Stomach smooth muscle (tissue), 2 donors: ENCODE measurements at regions not wholly inside any gene's neighbourhood (a gene's known extent, or its start where the extent isn't known, plus 50 kb on each side); places are given as distances from the start of the nearest gene placed in this dataset.

ENCODE experiments used
- H3K27ac ChIP-seq: one replicate; pipeline ENCODE4 v1.7.0; 2013; ENCODE audit warnings: mild to moderate bottlenecking, low read length, inconsistent platforms
- H3K27me3 ChIP-seq, 2 donors: one replicate each; pipeline ENCODE4 v1.7.0; 2013; ENCODE audit warnings: low read length in 2 of 2; ENCODE audit not compliant: insufficient read depth in 2 of 2, control insufficient read depth in 1 of 2
- H3K36me3 ChIP-seq, 2 donors: one replicate each; pipeline ENCODE4 v1.7.0; 2013; ENCODE audit warnings: low read length in 2 of 2; ENCODE audit not compliant: control insufficient read depth in 2 of 2, insufficient read depth in 2 of 2
- H3K4me1 ChIP-seq: one replicate; pipeline ENCODE4 v1.7.0; 2013; ENCODE audit warnings: low read length; ENCODE audit not compliant: control insufficient read depth, insufficient read depth
- H3K4me3 ChIP-seq, 2 donors: one replicate each; pipeline ENCODE4 v1.7.0; 2013; ENCODE audit warnings: low read length in 2 of 2
- H3K9ac ChIP-seq, 2 donors: one replicate each; pipeline ENCODE4 v1.7.0; 2013; ENCODE audit warnings: low read length in 2 of 2, mild to moderate bottlenecking in 1 of 2
- H3K9me3 ChIP-seq, 2 donors: one replicate each; pipeline ENCODE4 v1.7.0; 2013; ENCODE audit warnings: low read length in 2 of 2; ENCODE audit not compliant: control insufficient read depth in 2 of 2
- donor health status: healthy.
- donor health status: Pancreatic carcinoma.

GRCh38 chr3:168453623-168454022 lies 357.9 kb upstream of the GOLIM4 start:
- no peak overlapping the region for H3K27ac ChIP-seq
- no peaks in the 10 kb centered on the region for H3K9me3 ChIP-seq
- no peaks in the 10 kb centered on the region for H3K27me3 ChIP-seq
- no peaks in the 10 kb centered on the region for H3K36me3 ChIP-seq
- no peak overlapping the region for H3K4me3 ChIP-seq
- H3K4me1 ChIP-seq, result no peaks in the 10 kb centered on the region
- no peak overlapping the region for H3K9ac ChIP-seq

DNA sequence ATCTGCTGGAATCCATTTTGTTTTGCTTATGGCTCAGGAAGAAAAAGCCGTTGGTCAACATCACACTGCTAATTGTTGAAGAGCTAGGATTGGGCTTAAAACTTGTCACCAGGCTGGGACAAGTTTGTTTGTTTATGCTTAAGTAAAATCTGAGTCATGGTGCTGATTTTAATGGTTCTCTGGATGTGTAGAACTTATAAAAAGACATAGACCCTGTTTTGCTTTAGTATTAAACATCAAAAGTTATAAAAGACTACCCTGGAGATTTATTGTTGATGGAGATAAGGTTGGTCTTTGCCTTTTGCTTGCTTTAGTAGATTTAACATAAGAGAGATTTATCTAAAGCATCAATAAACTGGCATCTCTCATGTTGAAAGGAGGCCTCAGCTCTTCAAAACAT lies 348.2 kb upstream of the GOLIM4 start:
- Histone ChIP-seq H3K4me1 (no peaks in the 10 kb centered on the region), H3K9me3 (no peaks in the 10 kb centered on the region), H3K4me3 (no peak overlapping the region), H3K27ac (no peak overlapping the region), H3K36me3 (no peaks in the 10 kb centered on the region), H3K9ac (no peak overlapping the region), H3K27me3 (no peaks in the 10 kb centered on the region)

- H3K27me3 ChIP-seq, result no peaks in the 10 kb centered on the region
- H3K36me3 ChIP-seq, result no peaks in the 10 kb centered on the region
- no peak overlapping the region for H3K4me3 ChIP-seq
- no peaks in the 10 kb centered on the region for H3K9me3 ChIP-seq
- H3K9ac ChIP-seq, result no peak overlapping the region
- no peaks in the 10 kb centered on the region for H3K4me1 ChIP-seq
- H3K27ac ChIP-seq, result no peak overlapping the region
Observed at GRCh38 chr3:168442502-168442901, 346.8 kb upstream of the GOLIM4 start.

DNA sequence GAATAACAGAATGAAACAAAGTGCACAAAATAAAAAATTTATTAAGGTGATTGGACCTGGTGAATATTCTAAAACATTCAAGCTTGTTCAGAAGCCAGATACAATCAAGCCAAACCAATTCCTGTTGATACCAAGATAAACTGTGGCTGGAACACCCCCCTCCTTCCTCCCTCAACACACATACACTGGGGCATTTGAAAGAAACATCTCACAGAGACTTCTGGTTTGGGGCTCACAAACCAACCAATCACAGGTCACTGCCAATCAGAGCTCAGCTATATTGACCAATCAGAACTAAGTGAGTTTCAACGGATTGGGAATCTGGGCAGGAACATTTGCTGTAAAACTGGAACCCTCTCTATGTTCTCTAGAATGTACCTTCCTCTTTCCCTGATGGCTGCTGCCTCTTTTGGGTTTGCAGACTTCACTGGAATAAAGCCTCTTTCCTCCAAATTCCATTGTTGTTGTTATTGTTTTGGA lies 340.6 kb upstream of the GOLIM4 start:
- no peaks in the 10 kb centered on the region for H3K36me3 ChIP-seq
- no peak overlapping the region for H3K9ac ChIP-seq
- H3K9me3 ChIP-seq, result no peaks in the 10 kb centered on the region
- no peaks in the 10 kb centered on the region for H3K27me3 ChIP-seq
- H3K4me3 ChIP-seq, result no peak overlapping the region
- H3K27ac ChIP-seq, result no peak overlapping the region
- H3K4me1 ChIP-seq, result no peaks in the 10 kb centered on the region

DNA sequence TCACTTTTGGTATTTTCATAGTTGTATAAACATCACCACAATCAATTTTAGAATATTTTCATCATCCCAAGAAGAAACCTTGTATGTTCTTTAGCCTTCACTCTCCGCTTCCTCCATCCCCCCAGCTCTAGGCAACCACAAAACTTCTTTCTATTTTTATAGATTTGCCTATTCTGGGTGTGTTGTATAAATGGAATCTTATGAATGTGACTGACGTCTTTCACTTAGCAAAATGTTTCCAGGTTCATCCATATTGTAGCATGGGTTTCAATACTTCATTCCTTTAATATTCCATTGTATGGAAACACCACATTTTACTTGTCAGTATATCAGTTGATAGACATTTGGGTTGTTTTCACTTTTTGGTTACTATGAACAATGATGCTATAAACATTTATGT lies 335.8 kb upstream of the GOLIM4 start:
- no peak overlapping the region for H3K27ac ChIP-seq
- no peaks in the 10 kb centered on the region for H3K9me3 ChIP-seq
- no peaks in the 10 kb centered on the region for H3K36me3 ChIP-seq
- no peak overlapping the region for H3K9ac ChIP-seq
- no peaks in the 10 kb centered on the region for H3K27me3 ChIP-seq
- H3K4me3 ChIP-seq, result no peak overlapping the region
- no peaks in the 10 kb centered on the region for H3K4me1 ChIP-seq

GRCh38 chr3:168427835-168428475 lies 332.2 kb upstream of the GOLIM4 start:
- Histone ChIP-seq H3K27me3 (no peaks in the 10 kb centered on the region), H3K36me3 (no peaks in the 10 kb centered on the region), H3K9me3 (no peaks in the 10 kb centered on the region), H3K9ac (no peak overlapping the region), H3K4me1 (no peaks in the 10 kb centered on the region), H3K4me3 (no peak overlapping the region), H3K27ac (no peak overlapping the region)

GRCh38 chr3:168427156-168427555 lies 331.4 kb upstream of the GOLIM4 start:
- no peak overlapping the region for H3K27ac ChIP-seq
- H3K4me3 ChIP-seq, result no peak overlapping the region
- H3K36me3 ChIP-seq, result no peaks in the 10 kb centered on the region
- no peak overlapping the region for H3K9ac ChIP-seq
- H3K4me1 ChIP-seq, result no peaks in the 10 kb centered on the region
- H3K9me3 ChIP-seq, result no peaks in the 10 kb centered on the region
- no peaks in the 10 kb centered on the region for H3K27me3 ChIP-seq

DNA sequence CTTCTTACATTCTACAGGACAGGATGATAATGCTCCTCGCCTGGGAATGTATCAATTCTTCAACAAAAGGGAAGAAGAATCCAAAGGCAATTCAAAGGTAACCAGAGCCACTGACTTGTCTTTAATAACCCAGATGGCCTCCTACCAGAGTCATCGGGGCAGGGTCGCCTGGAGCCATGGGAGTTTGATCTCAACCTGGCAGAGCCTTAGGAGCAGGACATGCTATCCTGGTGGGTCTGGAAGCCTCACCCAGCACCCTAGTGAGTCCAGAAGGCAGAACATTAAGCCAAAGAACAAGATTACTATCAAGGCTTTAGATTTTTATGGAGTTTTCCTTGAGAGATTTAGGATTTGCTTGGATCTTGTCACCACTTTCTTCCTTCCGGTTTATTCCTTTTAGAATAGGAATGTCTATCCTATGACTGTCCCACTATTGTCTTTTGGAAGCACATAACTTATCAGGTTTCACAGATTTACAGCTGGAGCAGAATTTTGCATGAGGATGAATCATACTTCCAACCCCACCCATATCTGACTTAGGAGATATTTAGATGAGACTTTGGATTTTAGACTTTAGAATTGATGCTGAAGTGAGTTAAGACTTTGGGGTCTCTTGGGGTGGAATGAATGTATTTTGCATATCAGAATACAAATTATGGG lies 330.3 kb upstream of the GOLIM4 start:
- Histone ChIP-seq H3K9ac (no peak overlapping the region), H3K27ac (no peak overlapping the region), H3K9me3 (no peaks in the 10 kb centered on the region), H3K4me1 (no peaks in the 10 kb centered on the region), H3K27me3 (no peaks in the 10 kb centered on the region), H3K4me3 (no peak overlapping the region), H3K36me3 (no peaks in the 10 kb centered on the region)

- Histone ChIP-seq H3K9me3 (no peaks in the 10 kb centered on the region), H3K4me3 (no peak overlapping the region), H3K27me3 (no peaks in the 10 kb centered on the region), H3K36me3 (no peaks in the 10 kb centered on the region), H3K9ac (no peak overlapping the region), H3K27ac (no peak overlapping the region), H3K4me1 (no peaks in the 10 kb centered on the region)
Observed at GRCh38 chr3:168424059-168424734, 328.5 kb upstream of the GOLIM4 start.

- Histone ChIP-seq H3K36me3 (no peaks in the 10 kb centered on the region), H3K27me3 (no peaks in the 10 kb centered on the region), H3K4me1 (no peaks in the 10 kb centered on the region), H3K9ac (no peak overlapping the region), H3K4me3 (no peak overlapping the region), H3K27ac (no peak overlapping the region), H3K9me3 (no peaks in the 10 kb centered on the region)
Observed at GRCh38 chr3:168422843-168423242, 327.1 kb upstream of the GOLIM4 start.

DNA sequence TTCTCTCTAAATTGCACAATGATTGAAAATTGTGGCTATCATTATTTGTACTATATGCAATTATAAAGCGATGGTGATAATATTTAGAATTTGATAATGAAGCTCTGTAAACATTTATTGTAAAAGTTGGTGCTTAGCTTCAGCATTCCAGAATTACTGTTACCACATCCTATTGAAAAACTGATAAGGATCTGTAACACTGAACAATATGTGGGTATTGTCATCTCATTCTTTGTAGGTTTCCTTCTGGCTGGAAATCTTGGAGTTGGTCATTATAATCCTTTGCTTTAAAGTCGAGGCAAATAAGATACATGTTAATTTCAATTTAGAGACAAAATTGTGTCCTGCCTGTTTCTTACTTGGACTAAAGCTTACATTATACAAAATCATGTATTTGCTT lies 323.4 kb upstream of the GOLIM4 start:
- Histone ChIP-seq H3K36me3 (no peaks in the 10 kb centered on the region), H3K27me3 (no peaks in the 10 kb centered on the region), H3K9me3 (no peaks in the 10 kb centered on the region), H3K4me1 (no peaks in the 10 kb centered on the region), H3K4me3 (no peak overlapping the region), H3K27ac (no peak overlapping the region), H3K9ac (no peak overlapping the region)
